Activated CD8-positive, alpha-beta T cell treated with anti-CD3 and anti-CD28 coated beads, Interleukin-2, amount 10 ng/mL, durations not matched to agents 7 days and 5 days (primary cell): ENCODE measurements at regions not wholly inside any gene's neighbourhood (a gene's known extent, or its start where the extent isn't known, plus 50 kb on each side); places are given as distances from the start of the nearest gene placed in this dataset.

Source experiments
- ATAC-seq: fragments of 150-1000 bp; cut with Tn5 transposase; one replicate; pipeline ENCODE4 v1.10.0; 2021; ENCODE audit warnings: moderate library complexity
- CTCF ChIA-PET: fragments of 350-600 bp; sonication (Branson Sonifier 250); formaldehyde crosslinking; loops from one replicate; lab custom pipeline; 2021; ENCODE audit warnings: antibody characterized with exemption; lab: Charles Lee
- POLR2A ChIA-PET: fragments of 350-600 bp; sonication (Branson Sonifier 250); formaldehyde crosslinking; loops from one replicate; lab custom pipeline; 2021; ENCODE audit warnings: antibody characterized with exemption; lab: Charles Lee
- DNase-seq: peaks from one replicate; pipeline ENCODE4 v3.0.0-alpha.2; 2020
- H3K27ac Mint-ChIP-seq: one replicate; pipeline ENCODE4 v1.8.0; 2021; ENCODE audit warnings: mild to moderate bottlenecking, mixed read lengths
- H3K27me3 Mint-ChIP-seq: one replicate; pipeline ENCODE4 v1.8.0; 2021; ENCODE audit warnings: low read depth, mixed read lengths
- H3K36me3 Mint-ChIP-seq: one replicate; pipeline ENCODE4 v1.8.0; 2021; ENCODE audit warnings: low read depth, mixed read lengths
- H3K4me1 Mint-ChIP-seq: one replicate; pipeline ENCODE4 v1.8.0; 2021; ENCODE audit warnings: low read depth, mixed read lengths
- H3K4me3 Mint-ChIP-seq: one replicate; pipeline ENCODE4 v1.8.0; 2021; ENCODE audit warnings: mild to moderate bottlenecking, mixed read lengths
- H3K9me3 Mint-ChIP-seq: one replicate; pipeline ENCODE4 v1.8.0; 2022; ENCODE audit warnings: mixed read lengths; ENCODE audit not compliant: insufficient read depth

- no peak for ATAC-seq
- no peak overlapping the region for H3K27ac Mint-ChIP-seq
- ChIA-PET POLR2A (no interaction called here), CTCF (no interaction called here)
- H3K4me3 Mint-ChIP-seq = no peak overlapping the region
- DNase-seq = no peak
- no peaks in the 10 kb centered on the region for H3K9me3 Mint-ChIP-seq
- H3K36me3 Mint-ChIP-seq = no peaks in the 10 kb centered on the region
- peaks cover 3% of the 10 kb centered on the region for H3K27me3 Mint-ChIP-seq
- peaks cover 9% of the 10 kb centered on the region for H3K4me1 Mint-ChIP-seq
These were observed 261.9 kb upstream of the PLET1 start for GRCh38 chr11:112522536-112522935.

GRCh38 chr11:112523031-112523430 lies 262.4 kb upstream of the PLET1 start:
- CTCF ChIA-PET = no interaction called here
- no peak for DNase-seq
- H3K9me3 Mint-ChIP-seq = no peaks in the 10 kb centered on the region
- no peaks in the 10 kb centered on the region for H3K36me3 Mint-ChIP-seq
- POLR2A ChIA-PET = no interaction called here
- H3K27ac Mint-ChIP-seq = no peak overlapping the region
- no peak for ATAC-seq
- no peak overlapping the region for H3K4me3 Mint-ChIP-seq
- peaks cover 5% of the 10 kb centered on the region for H3K27me3 Mint-ChIP-seq
- H3K4me1 Mint-ChIP-seq = peaks cover 9% of the 10 kb centered on the region

- peaks cover 5% of the 10 kb centered on the region for H3K27me3 Mint-ChIP-seq
- ATAC-seq = no peak
- POLR2A ChIA-PET = no interaction called here
These were observed 262.8 kb upstream of the PLET1 start for GRCh38 chr11:112523477-112523876.

DNA sequence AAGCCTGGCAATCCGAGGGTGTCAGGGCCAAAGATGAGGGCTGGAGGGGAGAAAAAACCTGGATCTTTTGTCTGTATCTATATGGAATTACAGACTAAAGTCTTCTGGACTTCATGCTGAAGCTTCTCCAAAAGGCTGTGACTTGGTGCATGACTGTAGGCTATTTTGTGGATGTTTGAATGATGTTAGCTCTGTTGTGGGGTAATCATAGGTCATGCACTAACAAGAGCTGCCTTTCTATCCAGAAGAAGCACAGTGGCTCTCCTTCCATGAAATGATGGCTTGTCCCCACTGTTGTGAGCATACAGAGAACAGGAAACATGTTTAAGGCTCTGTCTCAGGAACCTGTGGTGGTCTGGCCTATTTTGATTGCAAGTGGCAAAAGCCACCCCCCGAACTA lies 263.3 kb upstream of the PLET1 start:
- H3K27ac Mint-ChIP-seq = no peak overlapping the region
- DNase-seq (no peak), ATAC-seq (no peak)
- no peak overlapping the region for H3K4me3 Mint-ChIP-seq
- H3K36me3 Mint-ChIP-seq = no peaks in the 10 kb centered on the region
- CTCF ChIA-PET = interaction anchor here (1.5 kb wide), 1 partner anchor 64 kb away, joined by 5 read pairs; no protein-coding TSS in a partner anchor
- peaks cover 9% of the 10 kb centered on the region for H3K4me1 Mint-ChIP-seq
- POLR2A ChIA-PET = no interaction called here
- no peaks in the 10 kb centered on the region for H3K9me3 Mint-ChIP-seq
- H3K27me3 Mint-ChIP-seq = peaks cover 5% of the 10 kb centered on the region

More at GRCh38 chr11:112523477-112523876, 262.8 kb upstream of the PLET1 start:
- no peaks in the 10 kb centered on the region for H3K36me3 Mint-ChIP-seq
- no peaks in the 10 kb centered on the region for H3K9me3 Mint-ChIP-seq
- no peak overlapping the region for H3K4me3 Mint-ChIP-seq
- CTCF ChIA-PET = interaction anchor here (1.5 kb wide), 1 partner anchor 65 kb away, joined by 5 read pairs; no protein-coding TSS in a partner anchor
- H3K4me1 Mint-ChIP-seq = peaks cover 9% of the 10 kb centered on the region
- no peak for DNase-seq
- H3K27ac Mint-ChIP-seq = no peak overlapping the region

GRCh38 chr11:112524798-112525197 lies 264.1 kb upstream of the PLET1 start:
- Mint-ChIP-seq H3K4me3 (no peak overlapping the region), H3K9me3 (no peaks in the 10 kb centered on the region), H3K4me1 (peaks cover 9% of the 10 kb centered on the region), H3K27me3 (peaks cover 5% of the 10 kb centered on the region), H3K36me3 (no peaks in the 10 kb centered on the region), H3K27ac (no peak overlapping the region)
- no peak for ATAC-seq
- CTCF ChIA-PET = interaction anchor here (1.5 kb wide), 1 partner anchor 64 kb away, joined by 5 read pairs; no protein-coding TSS in a partner anchor
- POLR2A ChIA-PET = no interaction called here
- DNase-seq = no peak

DNA sequence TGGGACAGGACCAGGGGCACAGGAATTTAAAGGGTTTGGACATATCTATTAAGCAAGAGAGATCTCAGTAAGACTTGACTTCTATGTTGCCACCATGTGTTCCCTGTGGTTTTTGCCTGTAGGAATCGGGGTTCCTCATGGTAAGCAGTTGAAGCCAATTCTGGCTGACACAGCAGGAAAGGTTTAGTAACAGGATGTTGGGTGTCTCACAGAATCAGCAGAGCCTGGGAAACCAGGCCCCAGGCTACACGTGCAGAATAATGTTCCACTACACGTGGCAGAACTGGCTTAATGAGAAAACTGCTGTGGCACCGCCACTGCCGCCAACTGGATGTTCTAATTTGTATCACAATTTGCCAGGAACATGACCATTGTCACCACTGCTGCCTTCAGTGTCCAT lies 264.6 kb upstream of the PLET1 start:
- peaks cover 9% of the 10 kb centered on the region for H3K4me1 Mint-ChIP-seq
- H3K27ac Mint-ChIP-seq = no peak overlapping the region
- H3K27me3 Mint-ChIP-seq = peaks cover 5% of the 10 kb centered on the region
- no peak for DNase-seq
- H3K4me3 Mint-ChIP-seq = no peak overlapping the region
- POLR2A ChIA-PET = no interaction called here
- H3K9me3 Mint-ChIP-seq = no peaks in the 10 kb centered on the region
- ATAC-seq = no peak
- CTCF ChIA-PET = no interaction called here
- no peaks in the 10 kb centered on the region for H3K36me3 Mint-ChIP-seq

- Mint-ChIP-seq H3K4me1 (peaks cover 9% of the 10 kb centered on the region), H3K27me3 (peaks cover 5% of the 10 kb centered on the region), H3K4me3 (no peak overlapping the region), H3K27ac (no peak overlapping the region), H3K36me3 (no peaks in the 10 kb centered on the region), H3K9me3 (no peaks in the 10 kb centered on the region)
- CTCF ChIA-PET = no interaction called here
- ATAC-seq (no peak), DNase-seq (no peak)
- POLR2A ChIA-PET = no interaction called here
These were observed 265.4 kb upstream of the PLET1 start for GRCh38 chr11:112525844-112526590.

DNA sequence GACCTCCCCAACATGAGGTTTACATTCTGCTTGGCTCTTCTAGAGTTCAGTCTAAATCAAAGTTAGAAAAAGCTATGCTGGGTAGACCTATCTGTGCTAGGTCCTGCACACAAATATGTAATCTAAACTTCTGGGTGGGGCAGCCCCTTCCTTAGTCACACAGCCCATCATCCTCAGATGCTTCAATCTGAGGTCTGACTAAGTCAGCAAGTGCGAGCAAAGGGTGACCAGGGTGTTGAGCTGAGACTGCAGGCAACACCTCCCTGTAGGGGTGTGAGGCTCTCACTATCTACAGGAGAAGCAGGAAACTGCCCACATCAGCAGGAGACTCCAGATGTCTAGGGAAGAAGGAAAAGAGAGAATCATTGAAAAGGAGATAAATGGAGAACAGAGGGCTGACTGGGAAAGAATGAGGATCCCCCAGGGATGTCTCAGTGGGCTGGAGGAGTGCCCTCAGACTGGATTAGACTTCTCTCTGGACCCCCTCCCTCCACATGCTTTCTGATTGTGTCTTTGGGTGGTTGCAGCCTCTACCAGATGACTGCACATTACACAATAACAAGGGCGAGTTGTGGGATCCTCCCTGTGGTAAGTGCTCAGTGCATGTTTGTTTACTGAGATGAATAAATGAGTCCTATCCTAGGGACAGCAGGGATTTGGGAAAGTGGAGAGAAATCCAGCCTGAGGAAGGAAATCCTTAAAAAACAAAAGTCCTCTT lies 266.2 kb upstream of the PLET1 start:
- no peak for DNase-seq
- ChIA-PET CTCF (no interaction called here), POLR2A (no interaction called here)
- H3K4me1 Mint-ChIP-seq = peaks cover 9% of the 10 kb centered on the region
- H3K36me3 Mint-ChIP-seq = no peaks in the 10 kb centered on the region
- H3K27ac Mint-ChIP-seq = no peak overlapping the region
- peaks cover 6% of the 10 kb centered on the region for H3K27me3 Mint-ChIP-seq
- no peaks in the 10 kb centered on the region for H3K9me3 Mint-ChIP-seq
- H3K4me3 Mint-ChIP-seq = no peak overlapping the region
- no peak for ATAC-seq

DNA sequence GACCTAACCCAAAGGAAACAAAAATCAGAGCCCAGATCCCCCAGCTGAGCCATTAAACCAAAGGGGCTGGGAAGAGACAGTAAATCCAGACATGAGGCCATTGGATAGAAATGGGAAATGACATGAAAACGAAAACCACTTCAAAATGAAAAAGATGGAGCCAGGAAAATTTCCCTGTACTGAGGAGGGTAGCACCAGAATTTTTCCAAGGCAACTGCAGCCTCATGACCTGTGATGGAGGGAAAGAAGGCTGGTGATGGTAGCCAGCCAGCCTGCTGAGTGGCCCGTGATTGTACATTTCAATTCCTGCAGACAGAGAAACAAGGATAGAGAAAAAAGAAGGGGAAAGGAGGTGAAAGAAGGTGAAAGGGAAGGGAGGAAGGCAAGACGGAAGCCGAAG lies 268.4 kb upstream of the PLET1 start:
- Mint-ChIP-seq H3K4me3 (no peak overlapping the region), H3K4me1 (peaks cover 9% of the 10 kb centered on the region), H3K27me3 (peaks cover 6% of the 10 kb centered on the region), H3K36me3 (no peaks in the 10 kb centered on the region), H3K9me3 (no peaks in the 10 kb centered on the region), H3K27ac (no peak overlapping the region)
- CTCF ChIA-PET = no interaction called here
- ATAC-seq = no peak
- POLR2A ChIA-PET = no interaction called here
- no peak for DNase-seq

GRCh38 chr11:112532506-112532905 lies 271.8 kb upstream of the PLET1 start:
- no peaks in the 10 kb centered on the region for H3K4me1 Mint-ChIP-seq
- no peaks in the 10 kb centered on the region for H3K9me3 Mint-ChIP-seq
- H3K4me3 Mint-ChIP-seq = no peak overlapping the region
- CTCF ChIA-PET = no interaction called here
- no peak for ATAC-seq
- no peak overlapping the region for H3K27ac Mint-ChIP-seq
- POLR2A ChIA-PET = no interaction called here
- DNase-seq = no peak
- H3K27me3 Mint-ChIP-seq = peaks cover 5% of the 10 kb centered on the region
- H3K36me3 Mint-ChIP-seq = no peaks in the 10 kb centered on the region

DNA sequence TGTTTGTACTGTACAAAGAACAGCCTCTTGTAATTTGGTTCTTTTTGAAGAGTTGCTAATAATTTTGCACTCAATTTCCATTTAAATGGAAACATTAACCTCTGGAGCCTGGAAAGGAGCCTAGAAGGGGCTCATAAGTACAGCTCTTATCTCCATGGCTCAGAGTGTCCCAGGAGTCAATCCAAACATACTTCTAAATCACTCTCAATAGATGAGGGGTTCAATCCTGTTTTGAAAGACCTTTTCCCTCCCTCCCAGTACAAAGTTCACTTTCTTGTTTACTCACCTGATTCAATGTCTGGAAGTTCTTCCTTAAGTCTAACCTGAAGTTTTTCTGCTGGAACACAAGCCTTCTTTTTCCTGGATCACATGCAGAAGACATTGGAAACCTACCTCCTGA lies 273.0 kb upstream of the PLET1 start:
- DNase-seq = no peak
- ATAC-seq = no peak
- peaks cover 3% of the 10 kb centered on the region for H3K27me3 Mint-ChIP-seq
- ChIA-PET POLR2A (no interaction called here), CTCF (no interaction called here)
- no peaks in the 10 kb centered on the region for H3K9me3 Mint-ChIP-seq
- no peaks in the 10 kb centered on the region for H3K36me3 Mint-ChIP-seq
- H3K4me1 Mint-ChIP-seq = no peaks in the 10 kb centered on the region
- no peak overlapping the region for H3K27ac Mint-ChIP-seq
- no peak overlapping the region for H3K4me3 Mint-ChIP-seq

DNA sequence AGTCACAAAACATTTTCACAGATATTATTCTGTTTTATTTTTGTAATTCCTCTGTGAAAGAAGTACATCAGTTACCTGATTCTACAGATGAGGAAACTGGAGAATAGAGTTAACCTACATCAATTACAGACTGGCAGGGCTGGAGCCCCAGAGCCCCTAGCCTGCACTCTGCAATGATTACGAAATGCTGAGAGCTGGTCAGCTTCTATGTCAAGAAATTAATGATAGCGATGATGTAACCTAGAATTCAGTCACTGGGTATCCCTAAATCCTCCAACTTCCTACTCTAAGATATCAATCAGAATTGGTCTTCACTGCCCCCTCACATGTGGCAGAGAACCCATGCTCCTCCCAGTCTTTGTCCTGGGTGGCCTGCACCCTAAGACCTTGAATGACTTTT lies 273.5 kb upstream of the PLET1 start:
- DNase-seq (no peak), ATAC-seq (no peak)
- Mint-ChIP-seq H3K9me3 (no peaks in the 10 kb centered on the region), H3K4me1 (no peaks in the 10 kb centered on the region), H3K27me3 (peaks cover 3% of the 10 kb centered on the region), H3K27ac (no peak overlapping the region), H3K4me3 (no peak overlapping the region), H3K36me3 (no peaks in the 10 kb centered on the region)
- ChIA-PET POLR2A (no interaction called here), CTCF (no interaction called here)
